ENCODE measurements at regions not wholly inside any gene's neighbourhood (a gene's known extent, or its start where the extent isn't known, plus 50 kb on each side); places are given as distances from the start of the nearest gene placed in this dataset.

- TF ChIP-seq CTCF (IDR thresholded peaks at IDR 0.05) (no peak), ZFX (IDR thresholded peaks at IDR 0.05; ENCODE audit: borderline replicate concordance) (no peak)
These were observed 58.9 kb upstream of the ATG10 start for GRCh38 chr5:81912933-81913332.

Data from 22Rv1 (cell line).